ENCODE measurements at regions not wholly inside any gene's neighbourhood (a gene's known extent, or its start where the extent isn't known, plus 50 kb on each side); places are given as distances from the start of the nearest gene placed in this dataset.

GRCh38 chr9:90054810-90055209 lies 450.0 kb downstream of the GADD45G start:
- no peak for DNase-seq (ENCODE audit: low spot score)
- intact Hi-C loops (cut with micrococcal nuclease; ENCODE audit: unreplicated experiment) = no loop called here

GRCh38 chr9:90055226-90055625 lies 450.4 kb downstream of the GADD45G start:
- intact Hi-C loops (cut with micrococcal nuclease; ENCODE audit: unreplicated experiment) = no loop called here
- CTCF ChIA-PET = no interaction called here
- H3K4me1 ChIP-seq (ENCODE audit: insufficient read depth, low read length, poor library complexity, severe bottlenecking) = no peaks in the 10 kb centered on the region
- H3K9me3 ChIP-seq (ENCODE audit: low read depth, low read length, poor library complexity, severe bottlenecking) = no peaks in the 10 kb centered on the region
- TF ChIP-seq, protein P1, sequence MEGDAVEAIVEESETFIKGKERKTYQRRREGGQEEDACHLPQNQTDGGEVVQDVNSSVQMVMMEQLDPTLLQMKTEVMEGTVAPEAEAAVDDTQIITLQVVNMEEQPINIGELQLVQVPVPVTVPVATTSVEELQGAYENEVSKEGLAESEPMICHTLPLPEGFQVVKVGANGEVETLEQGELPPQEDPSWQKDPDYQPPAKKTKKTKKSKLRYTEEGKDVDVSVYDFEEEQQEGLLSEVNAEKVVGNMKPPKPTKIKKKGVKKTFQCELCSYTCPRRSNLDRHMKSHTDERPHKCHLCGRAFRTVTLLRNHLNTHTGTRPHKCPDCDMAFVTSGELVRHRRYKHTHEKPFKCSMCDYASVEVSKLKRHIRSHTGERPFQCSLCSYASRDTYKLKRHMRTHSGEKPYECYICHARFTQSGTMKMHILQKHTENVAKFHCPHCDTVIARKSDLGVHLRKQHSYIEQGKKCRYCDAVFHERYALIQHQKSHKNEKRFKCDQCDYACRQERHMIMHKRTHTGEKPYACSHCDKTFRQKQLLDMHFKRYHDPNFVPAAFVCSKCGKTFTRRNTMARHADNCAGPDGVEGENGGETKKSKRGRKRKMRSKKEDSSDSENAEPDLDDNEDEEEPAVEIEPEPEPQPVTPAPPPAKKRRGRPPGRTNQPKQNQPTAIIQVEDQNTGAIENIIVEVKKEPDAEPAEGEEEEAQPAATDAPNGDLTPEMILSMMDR (conservative IDR thresholded peaks at IDR 0.05; ENCODE audit: low read depth, low read length) = no peak
- TF ChIP-seq EZH2 (IDR thresholded peaks at IDR 0.05; ENCODE audit: borderline replicate concordance, low read depth, low read length, poor library complexity, severe bottlenecking) = no peak
- no peaks in the 10 kb centered on the region for H3K36me3 ChIP-seq (ENCODE audit: insufficient read depth, low read length, poor library complexity, severe bottlenecking)
- POLR2A ChIA-PET (ENCODE audit: low non-redundant PET) = no interaction called here
- no peak overlapping the region for H3K4me3 ChIP-seq (ENCODE audit: low read depth, low read length, poor library complexity, severe bottlenecking)
- DNase-seq (ENCODE audit: low spot score) = no peak
- H3K27ac ChIP-seq (ENCODE audit: low read depth, low read length, poor library complexity, severe bottlenecking) = no peak overlapping the region
- no TSS peak for BruUV-seq (replicated peaks)
- no peaks in the 10 kb centered on the region for H3K27me3 ChIP-seq (replicated peaks; ENCODE audit: insufficient read depth, low read depth, low read length, poor library complexity)

More at GRCh38 chr9:90054810-90055209, 450.0 kb downstream of the GADD45G start:
- no peak overlapping the region for H3K27ac ChIP-seq (ENCODE audit: low read depth, low read length, poor library complexity, severe bottlenecking)
- H3K9me3 ChIP-seq (ENCODE audit: low read depth, low read length, poor library complexity, severe bottlenecking) = no peaks in the 10 kb centered on the region
- POLR2A ChIA-PET (ENCODE audit: low non-redundant PET) = no interaction called here
- no peaks in the 10 kb centered on the region for H3K4me1 ChIP-seq (ENCODE audit: insufficient read depth, low read length, poor library complexity, severe bottlenecking)
- BruUV-seq (replicated peaks) = no TSS peak
- no peaks in the 10 kb centered on the region for H3K36me3 ChIP-seq (ENCODE audit: insufficient read depth, low read length, poor library complexity, severe bottlenecking)
- CTCF ChIA-PET = no interaction called here
- H3K27me3 ChIP-seq (replicated peaks; ENCODE audit: insufficient read depth, low read depth, low read length, poor library complexity) = no peaks in the 10 kb centered on the region
- H3K4me3 ChIP-seq (ENCODE audit: low read depth, low read length, poor library complexity, severe bottlenecking) = no peak overlapping the region
- TF ChIP-seq, protein P1 (conservative IDR thresholded peaks at IDR 0.05; ENCODE audit: low read depth, low read length) = no peak
- TF ChIP-seq EZH2 (IDR thresholded peaks at IDR 0.05; ENCODE audit: borderline replicate concordance, low read depth, low read length, poor library complexity, severe bottlenecking) = no peak

GRCh38 chr9:90057361-90057760 lies 452.5 kb downstream of the GADD45G start:
- CTCF ChIA-PET = interaction anchor here (0.6 kb wide), 1 partner anchor 150 kb away, joined by 3 read pairs; no protein-coding TSS in a partner anchor
- no peaks in the 10 kb centered on the region for H3K9me3 ChIP-seq (ENCODE audit: low read depth, low read length, poor library complexity, severe bottlenecking)
- H3K27ac ChIP-seq (ENCODE audit: low read depth, low read length, poor library complexity, severe bottlenecking) = no peak overlapping the region
- H3K4me1 ChIP-seq (ENCODE audit: insufficient read depth, low read length, poor library complexity, severe bottlenecking) = no peaks in the 10 kb centered on the region
- TF ChIP-seq, protein P1 (conservative IDR thresholded peaks at IDR 0.05; ENCODE audit: low read depth, low read length) = no peak
- no peak for TF ChIP-seq EZH2 (IDR thresholded peaks at IDR 0.05; ENCODE audit: borderline replicate concordance, low read depth, low read length, poor library complexity, severe bottlenecking)
- H3K36me3 ChIP-seq (ENCODE audit: insufficient read depth, low read length, poor library complexity, severe bottlenecking) = no peaks in the 10 kb centered on the region
- DNase-seq (ENCODE audit: low spot score) = no peak
- no peaks in the 10 kb centered on the region for H3K27me3 ChIP-seq (replicated peaks; ENCODE audit: insufficient read depth, low read depth, low read length, poor library complexity)
- intact Hi-C loops (cut with micrococcal nuclease; ENCODE audit: unreplicated experiment) = no loop called here
- no peak overlapping the region for H3K4me3 ChIP-seq (ENCODE audit: low read depth, low read length, poor library complexity, severe bottlenecking)
- POLR2A ChIA-PET (ENCODE audit: low non-redundant PET) = no interaction called here
- BruUV-seq (replicated peaks) = no TSS peak
